IMR-90 (cell line): ENCODE measurements at regions not wholly inside any gene's neighbourhood (a gene's known extent, or its start where the extent isn't known, plus 50 kb on each side); places are given as distances from the start of the nearest gene placed in this dataset.
"Not testable (repeated sequence)": the region's sequence is repeated elsewhere in the genome, so short reads cannot be mapped to it uniquely, and the experiment has no call there.

Experiments used
- ATAC-seq: fragments of 200-7000 bp; cut with Tn5 transposase; 2 replicates; pipeline ENCODE4 v1.9.1; 2020; ENCODE audit warnings: low read depth, mild to moderate bottlenecking, moderate library complexity
- BruUV-seq: library from RNA; stranded (reverse); fragments of 400-500 nt; replicated peaks from 2 replicates; lab custom pipeline; 2021; lab: Mats Ljungman, UMichigan
- CTCF ChIA-PET: fragments of 300-600 bp; formaldehyde crosslinking; extraction: SDS; loops from one replicate; lab custom pipeline; 2021; ENCODE audit warnings: antibody characterized with exemption; lab: Yijun Ruan, JAX
- POLR2A ChIA-PET: fragments of 300-600 bp; sonication (Branson Sonifier 250); formaldehyde crosslinking; loops from one replicate; lab custom pipeline; 2022; ENCODE audit warnings: antibody characterized with exemption; ENCODE audit not compliant: unreplicated experiment; lab: Charles Lee
- DNase-seq: peaks from one replicate; pipeline ENCODE4 v3.0.0; 2013
- H2AFZ ChIP-seq: replicated peaks from 2 replicates; pipeline ENCODE3; 2013; ENCODE audit warnings: low read length, mild to moderate bottlenecking; ENCODE audit not compliant: poor library complexity
- H2AK5ac ChIP-seq: 2 replicates; pipeline ENCODE4 v1.6.1; 2013; ENCODE audit warnings: low read depth, low read length, inconsistent platforms
- H2AK9ac ChIP-seq: replicated peaks from 2 replicates; pipeline ENCODE3; 2013; ENCODE audit warnings: mild to moderate bottlenecking, low read depth, low read length, moderate library complexity; ENCODE audit not compliant: poor library complexity
- H2BK120ac ChIP-seq: 2 replicates; pipeline ENCODE4 v1.6.1; 2013; ENCODE audit warnings: low read depth, low read length, inconsistent platforms
- H2BK15ac ChIP-seq: 3 replicates; pipeline ENCODE4 v1.6.1; 2013; ENCODE audit warnings: low read depth, low read length, inconsistent platforms
- H2BK20ac ChIP-seq: 2 replicates; pipeline ENCODE4 v1.6.1; 2013; ENCODE audit warnings: low read depth, mild to moderate bottlenecking, inconsistent platforms, low read length, moderate library complexity
- H2BK5ac ChIP-seq: 2 replicates; pipeline ENCODE4 v1.6.1; 2013; ENCODE audit warnings: mild to moderate bottlenecking, low read depth, low read length, inconsistent platforms; ENCODE audit not compliant: poor library complexity, severe bottlenecking
- H3K14ac ChIP-seq: replicated peaks from 2 replicates; pipeline ENCODE4 v1.6.1; 2013; ENCODE audit warnings: low read depth, low read length, inconsistent platforms
- H3K18ac ChIP-seq: 2 replicates; pipeline ENCODE4 v1.6.1; 2013; ENCODE audit warnings: low read depth, low read length, control low read depth
- H3K23ac ChIP-seq: 2 replicates; pipeline ENCODE4 v1.6.1; 2013; ENCODE audit warnings: low read depth, low read length, inconsistent platforms
- H3K27ac ChIP-seq: 2 replicates; pipeline ENCODE4 v1.5.1; 2013; ENCODE audit warnings: mild to moderate bottlenecking, control low read depth, low read length; ENCODE audit not compliant: insufficient read depth
- H3K27me3 ChIP-seq: 2 replicates; pipeline ENCODE4 v1.6.1; 2013; ENCODE audit warnings: low read length; ENCODE audit not compliant: control insufficient read depth, insufficient read depth
- H3K36me3 ChIP-seq: 2 replicates; pipeline ENCODE4 v1.6.1; 2013; ENCODE audit warnings: low read length, mixed read lengths; ENCODE audit not compliant: control insufficient read depth, insufficient read depth
- H3K4ac ChIP-seq: 2 replicates; pipeline ENCODE4 v1.6.1; 2013; ENCODE audit warnings: low read depth, low read length, inconsistent platforms
- H3K4me1 ChIP-seq: 2 replicates; pipeline ENCODE4 v1.6.1; 2013; ENCODE audit warnings: low read length, mixed read lengths; ENCODE audit not compliant: control insufficient read depth, insufficient read depth
- H3K4me2 ChIP-seq: 2 replicates; pipeline ENCODE4 v1.6.1; 2013; ENCODE audit warnings: low read depth, mild to moderate bottlenecking, control low read depth, low read length, moderate library complexity
- H3K4me3 ChIP-seq: 2 replicates; pipeline ENCODE4 v1.5.1; 2013; ENCODE audit warnings: low read depth, mild to moderate bottlenecking, control low read depth, low read length, moderate library complexity; ENCODE audit not compliant: insufficient read depth
- H3K56ac ChIP-seq: 2 replicates; pipeline ENCODE4 v1.6.1; 2013; ENCODE audit warnings: low read length, inconsistent platforms; ENCODE audit not compliant: insufficient read depth; ENCODE audit errors: extremely low read depth
- H3K79me1 ChIP-seq, 2 experiments: 2 replicates each; pipeline ENCODE4 v1.6.1; 2013; ENCODE audit warnings: low read length in 2 of 2, inconsistent platforms in 1 of 2, low read depth in 1 of 2
- H3K9ac ChIP-seq: 2 replicates; pipeline ENCODE4 v1.6.1; 2013; ENCODE audit warnings: low read depth, low read length, control low read depth
- H3K9me1 ChIP-seq: 2 replicates; pipeline ENCODE4 v1.6.1; 2013; ENCODE audit warnings: low read length, inconsistent platforms; ENCODE audit not compliant: insufficient read depth
- H3K9me3 ChIP-seq: 2 replicates; pipeline ENCODE4 v1.6.1; 2013; ENCODE audit warnings: low read length; ENCODE audit not compliant: control insufficient read depth, insufficient read depth
- H4K20me1 ChIP-seq: 2 replicates; pipeline ENCODE4 v1.6.1; 2013; ENCODE audit warnings: low read length, inconsistent platforms; ENCODE audit not compliant: insufficient read depth
- H4K5ac ChIP-seq: 2 replicates; pipeline ENCODE4 v1.6.1; 2013; ENCODE audit warnings: mild to moderate bottlenecking, low read depth, low read length, control low read depth
- H4K8ac ChIP-seq, 2 experiments: 2 replicates each; pipeline ENCODE4 v1.6.1; 2013; ENCODE audit warnings: low read depth in 2 of 2, low read length in 2 of 2, control low read depth in 1 of 2, inconsistent platforms in 1 of 2
- H4K91ac ChIP-seq: 2 replicates; pipeline ENCODE4 v1.6.1; 2013; ENCODE audit warnings: low read depth, low read length, inconsistent platforms; ENCODE audit not compliant: insufficient read depth
- WGBS, 2 experiments: methylation state at CpG; one replicate each; pipeline versions ENCODE4 v1.1.5 to v1.1.7; 2013; ENCODE audit warnings: missing lambda C conversion rate in 2 of 2; ENCODE audit not compliant: insufficient read length in 1 of 2; ENCODE audit errors: extremely low coverage in 2 of 2; 5-methylcytosine and 5-hydroxymethylcytosine counted together
- dilution Hi-C: fragments of 300-500 bp; cut with HindIII; formaldehyde crosslinking; loops from one replicate; pipeline ENCODE4 v1.14.3; 2018; ENCODE audit warnings: low sequenced_read_pairs; ENCODE audit not compliant: unreplicated experiment
- in situ Hi-C: fragments of 300-500 bp; cut with MboI; formaldehyde crosslinking; loops from 3 replicates; pipeline ENCODE4 v1.14.3; 2019; ENCODE audit warnings: low sequenced_read_pairs, inconsistent platforms, mixed read lengths
- intact Hi-C: fragments of 100-400 bp; cut with micrococcal nuclease; formaldehyde crosslinking; loops from 2 replicates; pipeline ENCODE4 v1.10.0; 2022

DNA sequence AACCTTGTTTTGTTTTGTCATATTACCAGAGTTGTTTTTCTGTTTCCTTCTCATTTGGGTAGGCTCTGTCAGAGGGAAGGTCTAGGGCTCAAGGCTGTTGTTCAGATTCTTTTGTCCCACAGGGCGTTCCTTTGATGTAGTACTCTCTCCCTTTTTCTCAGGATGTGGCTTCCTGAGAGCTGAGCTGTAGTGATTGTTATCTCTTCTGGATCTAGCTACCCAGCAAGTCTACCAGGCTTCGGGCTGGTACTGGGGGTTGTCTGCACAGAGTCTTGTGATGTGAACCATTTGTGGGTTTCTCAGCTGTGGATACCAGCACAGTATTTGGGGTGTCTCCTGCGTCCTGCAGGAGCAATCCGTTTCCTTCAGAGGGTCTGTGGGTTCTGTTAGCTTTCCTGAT, 74.2 kb upstream of the GNG12 start:
- H3K9ac ChIP-seq, POLR2A ChIA-PET, H3K4ac ChIP-seq, in situ Hi-C loops, H3K79me1 ChIP-seq, dilution Hi-C loops, H3K56ac ChIP-seq, H4K8ac ChIP-seq, H3K9me3 ChIP-seq, H2AFZ ChIP-seq, H3K36me3 ChIP-seq, H3K4me2 ChIP-seq, H2AK9ac ChIP-seq, H2BK20ac ChIP-seq, H4K5ac ChIP-seq, H2BK5ac ChIP-seq, intact Hi-C loops, H2BK15ac ChIP-seq, H3K14ac ChIP-seq, H2AK5ac ChIP-seq, H3K9me1 ChIP-seq, H3K27me3 ChIP-seq, ATAC-seq, H4K20me1 ChIP-seq, H3K18ac ChIP-seq, H3K23ac ChIP-seq, H3K27ac ChIP-seq, H3K4me3 ChIP-seq, H4K91ac ChIP-seq, DNase-seq, BruUV-seq, H2BK120ac ChIP-seq, H3K4me1 ChIP-seq: not testable (repeated sequence)
- CTCF ChIA-PET = interaction anchor here (1.0 kb wide), 1 partner anchor 10 kb away, joined by 3 read pairs; no protein-coding TSS in a partner anchor
- WGBS, 2 experiments = no CpG with 5 or more reads among the region's 4 CpGs

- POLR2A ChIA-PET, BruUV-seq, intact Hi-C loops: not testable (repeated sequence)
Measured at GRCh38 chr1:67906015-67906414, 72.7 kb upstream of the GNG12 start.

More at GRCh38 chr1:67906015-67906414, 72.7 kb upstream of the GNG12 start:
- H3K4me1 ChIP-seq, in situ Hi-C loops, H4K5ac ChIP-seq, H3K14ac ChIP-seq, H3K23ac ChIP-seq, dilution Hi-C loops, H4K91ac ChIP-seq, H3K79me1 ChIP-seq, DNase-seq, H3K4me2 ChIP-seq, H2BK20ac ChIP-seq, H2AK5ac ChIP-seq, H4K8ac ChIP-seq, H3K4me3 ChIP-seq, H2AK9ac ChIP-seq, H2BK15ac ChIP-seq, H3K56ac ChIP-seq, CTCF ChIA-PET, H2BK120ac ChIP-seq, H3K9ac ChIP-seq, H3K27ac ChIP-seq, H3K27me3 ChIP-seq, H3K9me1 ChIP-seq, ATAC-seq, H3K9me3 ChIP-seq, H3K36me3 ChIP-seq, H2AFZ ChIP-seq, H3K18ac ChIP-seq, H3K4ac ChIP-seq, H2BK5ac ChIP-seq, H4K20me1 ChIP-seq: not testable (repeated sequence)
- WGBS, 2 experiments = no CpG with 5 or more reads among the region's 2 CpGs
